Tibial nerve (tissue), 4 donors: ENCODE measurements at regions not wholly inside any gene's neighbourhood (a gene's known extent, or its start where the extent isn't known, plus 50 kb on each side); places are given as distances from the start of the nearest gene placed in this dataset.

Source experiments
- CTCF ChIP-seq, 5 experiments: fragments of 200-600 bp in 3 of 5; fragments of 450-650 bp in 2 of 5; sonication (generic) in 3 of 5; IDR thresholded peaks; one replicate each; pipeline ENCODE4 v1.5.1; 2016 to 2019; ENCODE audit warnings: antibody characterized with exemption in 5 of 5, mild to moderate bottlenecking in 3 of 5, moderate library complexity in 2 of 5
- EP300 ChIP-seq, 2 donors: sonication (generic); formaldehyde crosslinking; IDR thresholded peaks; one replicate each; pipeline ENCODE4 v1.6.1; 2017; ENCODE audit warnings: antibody characterized with exemption in 2 of 2, mild to moderate bottlenecking in 1 of 2
- POLR2A ChIP-seq, 2 donors: fragments of 450-650 bp; IDR thresholded peaks; one replicate each; pipeline ENCODE4 v1.6.1; 2017; ENCODE audit warnings: antibody characterized with exemption in 2 of 2, mild to moderate bottlenecking in 2 of 2, moderate library complexity in 2 of 2

GRCh38 chr5:124136609-124137008, 609.8 kb downstream of the ZNF608 start:
- TF ChIP-seq CTCF (IDR thresholded peaks at IDR 0.05) (no peak), POLR2A (IDR thresholded peaks at IDR 0.05) (no peak), EP300 (IDR thresholded peaks at IDR 0.05) (no peak)
